ENCODE measurements at regions not wholly inside any gene's neighbourhood (a gene's known extent, or its start where the extent isn't known, plus 50 kb on each side); places are given as distances from the start of the nearest gene placed in this dataset.
"Not testable (repeated sequence)": the region's sequence is repeated elsewhere in the genome, so short reads cannot be mapped to it uniquely, and the experiment has no call there.

DNA sequence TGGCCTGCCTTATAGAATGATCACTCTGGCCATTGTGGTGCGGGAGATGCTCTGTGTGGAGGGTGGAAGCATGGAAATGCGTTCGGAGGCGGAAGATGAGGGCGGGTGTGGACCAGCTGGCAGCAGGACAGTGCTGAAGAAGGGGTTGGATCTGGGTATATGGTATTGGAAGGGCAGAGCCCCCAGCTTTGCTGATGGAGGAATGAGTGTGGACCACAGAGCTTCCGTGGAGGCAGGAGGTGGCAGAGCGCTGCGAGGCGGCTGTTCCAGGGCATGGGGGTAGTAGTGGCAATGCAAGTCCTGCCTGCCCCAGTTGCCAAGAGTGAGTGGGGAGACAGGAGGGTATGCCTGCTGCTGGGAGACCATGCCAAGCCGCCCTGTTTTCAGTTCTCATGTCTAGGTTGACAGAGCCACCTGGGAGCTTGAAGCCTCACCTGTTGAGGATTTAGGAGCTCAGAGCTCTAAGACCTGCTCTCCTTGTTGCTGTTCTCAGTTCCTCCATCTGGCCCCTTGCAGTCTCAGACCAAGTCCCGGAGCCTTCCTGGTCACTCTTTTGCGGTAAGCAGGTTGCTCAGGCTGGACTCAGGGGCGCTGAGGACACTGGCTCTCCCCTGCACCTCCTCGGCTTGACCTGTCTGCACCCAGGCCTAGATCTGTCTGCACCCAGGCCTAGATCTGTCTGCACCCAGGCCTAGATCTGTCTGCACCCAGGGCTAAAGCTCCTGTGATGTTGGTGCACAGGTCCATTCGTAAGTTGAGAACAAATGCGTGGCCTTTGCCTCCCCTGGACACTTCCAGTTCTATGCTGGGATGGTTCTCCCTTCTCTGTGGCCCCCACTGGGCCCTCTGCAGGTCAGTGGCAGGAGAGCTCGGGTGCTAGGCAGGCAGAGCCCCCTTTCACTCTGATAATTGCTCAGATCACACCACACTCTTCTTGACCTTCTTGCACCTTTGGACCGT is 290.5 kb upstream of the HS6ST1 start:
- DNase-seq (ENCODE audit: low read depth in 6 of 9, low spot score in 9 of 9), result no peak
- no peak overlapping the region for H3K27ac ChIP-seq (ENCODE audit: low read depth in 1 of 2, low read length in 1 of 2)
- H3K4me1 ChIP-seq (ENCODE audit: control insufficient read depth in 2 of 2, insufficient read depth in 2 of 2, low read length in 2 of 2), result peaks cover 0 to 12% of the 10 kb centered on the region in 2 donors
- H3K9me3 ChIP-seq (ENCODE audit: control insufficient read depth in 2 of 2, insufficient read depth in 1 of 2, low read length in 1 of 2), result no peaks in the 10 kb centered on the region
- no peaks in the 10 kb centered on the region for H3K27me3 ChIP-seq (ENCODE audit: control insufficient read depth in 2 of 2, insufficient read depth in 1 of 2, low read length in 1 of 2)
- no peak overlapping the region for H3K4me3 ChIP-seq (ENCODE audit: low read length in 2 of 2)
- 96% methylated on average over 18 of the region's 18 CpGs for WGBS
- H3K36me3 ChIP-seq (ENCODE audit: control insufficient read depth in 2 of 2, insufficient read depth in 2 of 2, low read length in 1 of 2), result no peaks in the 10 kb centered on the region

- H3K4me3 ChIP-seq (ENCODE audit: low read length in 2 of 2), result no peak overlapping the region
- peaks cover 0 to 12% of the 10 kb centered on the region in 2 donors for H3K4me1 ChIP-seq (ENCODE audit: control insufficient read depth in 2 of 2, insufficient read depth in 2 of 2, low read length in 2 of 2)
- no peak for DNase-seq (ENCODE audit: low read depth in 6 of 9, low spot score in 9 of 9)
- H3K9me3 ChIP-seq (ENCODE audit: control insufficient read depth in 2 of 2, insufficient read depth in 1 of 2, low read length in 1 of 2), result no peaks in the 10 kb centered on the region
- WGBS, result 97% methylated on average over 9 of the region's 9 CpGs
- H3K36me3 ChIP-seq (ENCODE audit: control insufficient read depth in 2 of 2, insufficient read depth in 2 of 2, low read length in 1 of 2), result no peaks in the 10 kb centered on the region
- H3K27ac ChIP-seq (ENCODE audit: low read depth in 1 of 2, low read length in 1 of 2), result no peak overlapping the region
- H3K27me3 ChIP-seq (ENCODE audit: control insufficient read depth in 2 of 2, insufficient read depth in 1 of 2, low read length in 1 of 2), result no peaks in the 10 kb centered on the region
Measured at GRCh38 chr2:128610496-128610895, 291.8 kb upstream of the HS6ST1 start.

- Histone ChIP-seq H3K4me1 (ENCODE audit: control insufficient read depth in 2 of 2, insufficient read depth in 2 of 2, low read length in 2 of 2) (peaks cover 0 to 12% of the 10 kb centered on the region in 2 donors), H3K4me3 (ENCODE audit: low read length in 2 of 2) (no peak overlapping the region), H3K27ac (ENCODE audit: low read depth in 1 of 2, low read length in 1 of 2) (no peak overlapping the region), H3K36me3 (ENCODE audit: control insufficient read depth in 2 of 2, insufficient read depth in 2 of 2, low read length in 1 of 2) (no peaks in the 10 kb centered on the region), H3K9me3 (ENCODE audit: control insufficient read depth in 2 of 2, insufficient read depth in 1 of 2, low read length in 1 of 2) (no peaks in the 10 kb centered on the region), H3K27me3 (ENCODE audit: control insufficient read depth in 2 of 2, insufficient read depth in 1 of 2, low read length in 1 of 2) (no peaks in the 10 kb centered on the region)
- DNase-seq (ENCODE audit: low read depth in 6 of 9, low spot score in 9 of 9), result no peak
- 96% methylated on average over 8 of the region's 8 CpGs for WGBS
Measured at GRCh38 chr2:128611421-128612320, 293.0 kb upstream of the HS6ST1 start.

DNA sequence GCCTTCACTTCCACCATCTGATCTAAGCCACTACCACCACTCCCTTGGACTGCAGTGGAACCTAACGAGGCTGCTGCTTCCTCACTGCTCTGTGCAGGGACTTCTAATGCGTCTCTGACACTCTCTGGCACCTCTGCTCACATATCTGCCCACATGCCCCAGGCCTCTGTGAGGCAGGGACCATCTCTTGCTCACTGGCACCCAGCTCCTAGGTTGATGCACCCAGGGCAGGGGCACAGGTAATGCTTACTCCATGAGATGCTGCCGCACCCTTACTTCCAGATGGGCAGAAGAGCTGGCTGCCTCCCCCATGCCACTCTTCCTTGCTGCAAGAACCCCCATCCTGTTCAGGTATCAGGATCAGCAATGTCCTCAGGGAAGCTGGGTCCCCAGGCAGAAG is 294.0 kb upstream of the HS6ST1 start:
- H3K27me3 ChIP-seq (ENCODE audit: control insufficient read depth in 2 of 2, insufficient read depth in 1 of 2, low read length in 1 of 2), result no peaks in the 10 kb centered on the region
- 98% methylated on average over 3 of the region's 3 CpGs for WGBS
- no peaks in the 10 kb centered on the region for H3K9me3 ChIP-seq (ENCODE audit: control insufficient read depth in 2 of 2, insufficient read depth in 1 of 2, low read length in 1 of 2)
- no peak for DNase-seq (ENCODE audit: low read depth in 6 of 9, low spot score in 9 of 9)
- H3K27ac ChIP-seq (ENCODE audit: low read depth in 1 of 2, low read length in 1 of 2), result no peak overlapping the region
- H3K36me3 ChIP-seq (ENCODE audit: control insufficient read depth in 2 of 2, insufficient read depth in 2 of 2, low read length in 1 of 2), result no peaks in the 10 kb centered on the region
- H3K4me3 ChIP-seq (ENCODE audit: low read length in 2 of 2), result no peak overlapping the region
- H3K4me1 ChIP-seq (ENCODE audit: control insufficient read depth in 2 of 2, insufficient read depth in 2 of 2, low read length in 2 of 2), result peaks cover 0 to 17% of the 10 kb centered on the region in 2 donors

- no peak for DNase-seq (ENCODE audit: low read depth in 6 of 9, low spot score in 9 of 9)
- no peak overlapping the region for H3K27ac ChIP-seq (ENCODE audit: low read depth in 1 of 2, low read length in 1 of 2)
- H3K36me3 ChIP-seq (ENCODE audit: control insufficient read depth in 2 of 2, insufficient read depth in 2 of 2, low read length in 1 of 2), result no peaks in the 10 kb centered on the region
- H3K4me3 ChIP-seq (ENCODE audit: low read length in 2 of 2), result no peak overlapping the region
- H3K4me1 ChIP-seq (ENCODE audit: control insufficient read depth in 2 of 2, insufficient read depth in 2 of 2, low read length in 2 of 2), result peaks cover 0 to 24% of the 10 kb centered on the region in 2 donors
- 87% methylated on average over 7 of the region's 7 CpGs for WGBS
- no peaks in the 10 kb centered on the region for H3K9me3 ChIP-seq (ENCODE audit: control insufficient read depth in 2 of 2, insufficient read depth in 1 of 2, low read length in 1 of 2)
- no peaks in the 10 kb centered on the region for H3K27me3 ChIP-seq (ENCODE audit: control insufficient read depth in 2 of 2, insufficient read depth in 1 of 2, low read length in 1 of 2)
Measured at GRCh38 chr2:128613351-128613750, 294.7 kb upstream of the HS6ST1 start.

DNA sequence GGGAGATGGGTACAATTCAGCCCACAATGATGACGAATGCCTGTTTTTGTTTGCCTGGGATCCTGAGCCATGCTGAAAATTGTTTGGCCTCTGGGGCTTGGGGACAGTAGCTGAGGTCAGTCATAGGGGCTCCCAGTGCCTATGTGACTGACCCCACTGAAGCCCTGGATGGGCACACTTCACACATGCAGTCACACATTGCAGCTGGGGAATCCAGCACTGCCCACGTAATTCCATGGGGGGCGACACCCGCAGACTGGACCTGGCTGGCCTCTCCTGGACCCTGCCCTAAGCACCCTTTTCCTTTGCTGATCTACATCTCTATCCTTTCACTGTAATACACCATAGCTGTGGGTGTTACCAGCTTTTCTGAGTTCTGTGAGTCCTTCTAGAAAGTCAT is 295.2 kb upstream of the HS6ST1 start:
- Histone ChIP-seq H3K4me3 (ENCODE audit: low read length in 2 of 2) (no peak overlapping the region), H3K27me3 (ENCODE audit: control insufficient read depth in 2 of 2, insufficient read depth in 1 of 2, low read length in 1 of 2) (no peaks in the 10 kb centered on the region), H3K9me3 (ENCODE audit: control insufficient read depth in 2 of 2, insufficient read depth in 1 of 2, low read length in 1 of 2) (no peaks in the 10 kb centered on the region), H3K4me1 (ENCODE audit: control insufficient read depth in 2 of 2, insufficient read depth in 2 of 2, low read length in 2 of 2) (peaks cover 0 to 27% of the 10 kb centered on the region in 2 donors), H3K27ac (ENCODE audit: low read depth in 1 of 2, low read length in 1 of 2) (no peak overlapping the region), H3K36me3 (ENCODE audit: control insufficient read depth in 2 of 2, insufficient read depth in 2 of 2, low read length in 1 of 2) (no peaks in the 10 kb centered on the region)
- 98% methylated on average over 4 of the region's 4 CpGs for WGBS
- DNase-seq (ENCODE audit: low read depth in 6 of 9, low spot score in 9 of 9), result no peak

GRCh38 chr2:128614907-128615306 is 296.2 kb upstream of the HS6ST1 start:
- H3K4me1 ChIP-seq (ENCODE audit: control insufficient read depth in 2 of 2, insufficient read depth in 2 of 2, low read length in 2 of 2), result peaks cover 0 to 27% of the 10 kb centered on the region in 2 donors
- H3K27ac ChIP-seq (ENCODE audit: low read depth in 1 of 2, low read length in 1 of 2); H3K36me3 ChIP-seq (ENCODE audit: control insufficient read depth in 2 of 2, insufficient read depth in 2 of 2, low read length in 1 of 2); H3K27me3 ChIP-seq (ENCODE audit: control insufficient read depth in 2 of 2, insufficient read depth in 1 of 2, low read length in 1 of 2); DNase-seq (ENCODE audit: low read depth in 6 of 9, low spot score in 9 of 9); H3K9me3 ChIP-seq (ENCODE audit: control insufficient read depth in 2 of 2, insufficient read depth in 1 of 2, low read length in 1 of 2); H3K4me3 ChIP-seq (ENCODE audit: low read length in 2 of 2): not testable (repeated sequence)
- 91% methylated on average over 6 of the region's 6 CpGs for WGBS

GRCh38 chr2:128615571-128615970 is 296.9 kb upstream of the HS6ST1 start:
- Histone ChIP-seq H3K4me1 (ENCODE audit: control insufficient read depth in 2 of 2, insufficient read depth in 2 of 2, low read length in 2 of 2) (peaks cover 0 to 27% of the 10 kb centered on the region in 2 donors), H3K27me3 (ENCODE audit: control insufficient read depth in 2 of 2, insufficient read depth in 1 of 2, low read length in 1 of 2) (no peaks in the 10 kb centered on the region), H3K36me3 (ENCODE audit: control insufficient read depth in 2 of 2, insufficient read depth in 2 of 2, low read length in 1 of 2) (no peaks in the 10 kb centered on the region), H3K27ac (ENCODE audit: low read depth in 1 of 2, low read length in 1 of 2) (no peak overlapping the region), H3K9me3 (ENCODE audit: control insufficient read depth in 2 of 2, insufficient read depth in 1 of 2, low read length in 1 of 2) (no peaks in the 10 kb centered on the region), H3K4me3 (ENCODE audit: low read length in 2 of 2) (no peak overlapping the region)
- 83% methylated on average over 9 of the region's 9 CpGs for WGBS
- DNase-seq (ENCODE audit: low read depth in 6 of 9, low spot score in 9 of 9), result no peak

Measured in thymus (tissue), 11 donors.